ENCODE measurements at regions not wholly inside any gene's neighbourhood (a gene's known extent, or its start where the extent isn't known, plus 50 kb on each side); places are given as distances from the start of the nearest gene placed in this dataset.

DNA sequence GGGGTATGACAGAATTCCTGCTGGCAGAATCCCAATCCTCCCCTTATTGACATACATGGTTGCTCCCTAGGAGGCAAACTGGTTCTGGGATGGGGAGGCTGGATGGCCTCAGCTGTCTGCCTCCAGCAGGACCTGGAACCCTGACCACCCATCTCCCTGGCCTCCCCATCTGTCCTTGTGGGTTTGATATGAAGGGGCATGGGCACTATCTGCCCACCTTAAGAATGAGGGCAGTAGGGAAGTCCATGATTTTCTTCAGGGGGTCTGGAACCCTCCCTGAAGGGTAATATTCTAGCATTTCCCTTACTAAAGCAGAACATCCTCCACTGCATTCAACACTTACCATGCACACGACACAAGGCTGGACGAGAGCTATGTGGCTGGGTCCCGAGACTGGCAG lies 113.6 kb downstream of the VAPA start:
- Histone ChIP-seq H3K36me3 (no peaks in the 10 kb centered on the region), H3K27ac (no peak overlapping the region), H3K4me1 (ENCODE audit: low read depth) (no peaks in the 10 kb centered on the region), H3K9me3 (ENCODE audit: low read depth) (no peaks in the 10 kb centered on the region), H3K27me3 (no peaks in the 10 kb centered on the region), H3K4me3 (no peak overlapping the region)
- no peak for DNase-seq (ENCODE audit: low read depth in 1 of 2, low spot score in 1 of 2)
- TF ChIP-seq, protein P1, sequence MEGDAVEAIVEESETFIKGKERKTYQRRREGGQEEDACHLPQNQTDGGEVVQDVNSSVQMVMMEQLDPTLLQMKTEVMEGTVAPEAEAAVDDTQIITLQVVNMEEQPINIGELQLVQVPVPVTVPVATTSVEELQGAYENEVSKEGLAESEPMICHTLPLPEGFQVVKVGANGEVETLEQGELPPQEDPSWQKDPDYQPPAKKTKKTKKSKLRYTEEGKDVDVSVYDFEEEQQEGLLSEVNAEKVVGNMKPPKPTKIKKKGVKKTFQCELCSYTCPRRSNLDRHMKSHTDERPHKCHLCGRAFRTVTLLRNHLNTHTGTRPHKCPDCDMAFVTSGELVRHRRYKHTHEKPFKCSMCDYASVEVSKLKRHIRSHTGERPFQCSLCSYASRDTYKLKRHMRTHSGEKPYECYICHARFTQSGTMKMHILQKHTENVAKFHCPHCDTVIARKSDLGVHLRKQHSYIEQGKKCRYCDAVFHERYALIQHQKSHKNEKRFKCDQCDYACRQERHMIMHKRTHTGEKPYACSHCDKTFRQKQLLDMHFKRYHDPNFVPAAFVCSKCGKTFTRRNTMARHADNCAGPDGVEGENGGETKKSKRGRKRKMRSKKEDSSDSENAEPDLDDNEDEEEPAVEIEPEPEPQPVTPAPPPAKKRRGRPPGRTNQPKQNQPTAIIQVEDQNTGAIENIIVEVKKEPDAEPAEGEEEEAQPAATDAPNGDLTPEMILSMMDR (IDR thresholded peaks at IDR 0.05; ENCODE audit: low read depth, low read length): no peak

DNA sequence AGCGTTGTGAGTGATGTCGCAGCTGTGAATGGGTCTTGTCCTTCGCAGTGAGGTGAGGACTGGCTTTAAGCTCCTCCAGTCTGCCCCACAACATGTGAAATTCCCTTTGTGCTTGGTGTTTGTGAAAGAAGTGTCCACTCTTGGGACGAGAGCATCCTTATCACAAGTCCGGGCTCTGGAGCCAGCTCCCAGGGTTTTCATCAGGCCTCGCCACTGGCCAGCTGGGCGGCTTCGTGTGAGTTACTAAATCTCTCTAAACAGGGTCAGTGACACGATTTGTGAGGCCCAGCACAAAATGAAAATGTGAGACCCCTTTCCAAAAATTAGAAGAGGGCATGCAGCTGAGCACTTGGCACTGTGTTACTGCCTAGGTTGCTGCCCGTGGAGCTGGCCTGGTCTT lies 115.9 kb downstream of the VAPA start:
- H3K36me3 ChIP-seq: no peaks in the 10 kb centered on the region
- no peak overlapping the region for H3K4me3 ChIP-seq
- no peaks in the 10 kb centered on the region for H3K27me3 ChIP-seq
- DNase-seq (ENCODE audit: low read depth in 1 of 2, low spot score in 1 of 2): no peak
- TF ChIP-seq, protein P1 (IDR thresholded peaks at IDR 0.05; ENCODE audit: low read depth, low read length): no peak
- H3K4me1 ChIP-seq (ENCODE audit: low read depth): no peaks in the 10 kb centered on the region
- H3K9me3 ChIP-seq (ENCODE audit: low read depth): no peaks in the 10 kb centered on the region
- H3K27ac ChIP-seq: no peak overlapping the region

DNA sequence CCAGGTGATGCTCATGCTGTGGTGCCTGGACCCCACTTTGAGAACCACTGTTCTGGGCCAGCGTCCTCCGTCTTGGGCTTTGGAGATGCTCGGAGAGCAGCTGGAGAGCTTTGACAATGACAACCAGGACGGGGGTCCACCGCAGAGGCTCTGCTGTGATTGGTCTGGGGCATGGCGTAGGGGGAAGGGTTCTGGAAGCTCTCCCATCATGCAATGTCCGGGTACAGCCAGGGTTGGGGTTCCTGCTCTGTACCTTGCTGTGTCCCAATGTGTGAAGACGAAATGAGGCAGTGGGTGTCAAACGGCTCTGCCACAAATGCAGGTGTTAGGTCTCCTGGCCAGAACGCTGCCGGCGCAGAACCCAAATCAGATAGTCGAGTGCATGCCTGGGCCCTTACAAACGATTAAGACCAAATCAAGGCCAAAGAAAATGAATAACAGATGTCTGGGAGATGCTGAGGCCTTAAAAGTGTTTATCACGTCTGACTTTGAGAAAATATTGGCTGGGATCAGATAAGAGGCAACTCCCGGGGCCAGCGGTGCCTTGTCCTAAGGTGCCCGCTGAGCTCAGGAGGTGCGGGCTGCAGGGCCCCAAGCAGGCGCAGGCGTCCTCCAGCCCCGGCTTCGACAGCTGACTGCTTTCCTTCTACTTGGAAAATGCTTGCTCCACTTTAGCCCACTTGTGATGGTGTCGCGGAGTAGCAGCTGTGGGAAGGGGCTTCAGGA lies 117.2 kb downstream of the VAPA start:
- Histone ChIP-seq H3K36me3 (no peaks in the 10 kb centered on the region), H3K27ac (no peak overlapping the region), H3K27me3 (no peaks in the 10 kb centered on the region), H3K4me1 (ENCODE audit: low read depth) (no peaks in the 10 kb centered on the region), H3K4me3 (no peak overlapping the region), H3K9me3 (ENCODE audit: low read depth) (no peaks in the 10 kb centered on the region)
- no peak for DNase-seq (ENCODE audit: low read depth in 1 of 2, low spot score in 1 of 2)
- TF ChIP-seq, protein P1 (IDR thresholded peaks at IDR 0.05; ENCODE audit: low read depth, low read length): no peak

DNA sequence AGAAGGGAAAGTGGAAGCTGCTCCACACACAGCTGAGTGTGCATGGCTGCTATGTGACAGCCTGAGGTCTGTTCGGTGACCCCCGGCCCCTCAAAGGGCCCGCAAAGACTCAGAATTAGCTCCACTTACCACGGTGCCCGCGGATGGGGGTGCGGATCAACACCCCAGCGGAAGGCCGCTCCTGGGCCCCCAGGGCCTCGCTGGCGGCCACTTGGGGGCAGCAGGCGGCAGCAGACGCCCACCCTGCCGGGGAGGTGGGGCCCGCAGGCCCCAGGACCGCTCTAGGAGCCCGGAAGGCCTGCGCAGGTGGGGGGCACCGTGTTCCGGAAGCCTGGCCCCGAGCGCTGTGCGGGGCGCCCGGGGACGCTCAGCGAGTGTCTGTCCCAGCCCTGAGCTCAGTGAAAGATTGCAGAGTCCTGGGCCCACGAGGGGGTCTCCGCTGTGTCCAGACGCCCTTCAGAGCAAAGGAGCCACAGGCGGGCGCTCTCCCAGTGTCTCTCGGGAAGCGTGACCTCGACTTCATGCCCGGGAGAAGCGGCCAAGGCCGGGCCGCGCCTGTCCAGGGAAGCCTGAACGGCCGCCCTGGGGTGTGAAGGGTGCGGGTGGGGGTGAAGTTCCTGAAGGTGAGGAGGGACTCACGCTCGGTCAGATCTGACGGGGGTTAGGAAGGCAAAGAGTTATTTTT lies 118.7 kb downstream of the VAPA start:
- Histone ChIP-seq H3K4me3 (no peak overlapping the region), H3K9me3 (ENCODE audit: low read depth) (no peaks in the 10 kb centered on the region), H3K27ac (no peak overlapping the region), H3K36me3 (no peaks in the 10 kb centered on the region), H3K27me3 (no peaks in the 10 kb centered on the region), H3K4me1 (ENCODE audit: low read depth) (no peaks in the 10 kb centered on the region)
- peak in 1 of 2 donors; percentile 23 for DNase-seq (ENCODE audit: low read depth in 1 of 2, low spot score in 1 of 2)
- TF ChIP-seq, protein P1 (IDR thresholded peaks at IDR 0.05; ENCODE audit: low read depth, low read length): peak; percentile 47

DNA sequence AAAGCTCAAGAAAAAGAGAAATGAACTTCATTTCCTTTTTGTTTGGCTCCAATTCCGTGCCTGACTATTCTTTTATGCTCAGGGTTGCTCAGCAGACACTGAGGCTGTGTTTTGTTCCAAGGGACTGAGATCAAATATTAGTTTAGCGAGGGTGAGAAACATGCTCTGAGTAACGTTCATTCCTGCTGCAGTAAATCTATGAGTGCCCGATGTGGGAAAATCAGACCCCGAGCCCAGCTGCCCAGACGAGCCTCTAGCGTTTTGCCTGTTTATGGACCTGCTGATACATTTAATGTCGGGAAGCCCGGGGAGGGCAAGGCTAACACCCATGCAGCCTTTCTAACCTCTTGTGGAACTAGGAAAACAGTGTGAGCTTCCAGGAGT lies 119.2 kb downstream of the VAPA start:
- TF ChIP-seq, protein P1 (IDR thresholded peaks at IDR 0.05; ENCODE audit: low read depth, low read length): no peak
- DNase-seq (ENCODE audit: low read depth in 1 of 2, low spot score in 1 of 2): no peak
- H3K27me3 ChIP-seq: no peaks in the 10 kb centered on the region
- no peaks in the 10 kb centered on the region for H3K36me3 ChIP-seq
- no peak overlapping the region for H3K27ac ChIP-seq
- no peaks in the 10 kb centered on the region for H3K9me3 ChIP-seq (ENCODE audit: low read depth)
- no peak overlapping the region for H3K4me3 ChIP-seq
- no peaks in the 10 kb centered on the region for H3K4me1 ChIP-seq (ENCODE audit: low read depth)

Data from cardiac muscle cell (in vitro differentiated cells and primary cell).